HUES48 (cell line): ENCODE measurements at regions not wholly inside any gene's neighbourhood (a gene's known extent, or its start where the extent isn't known, plus 50 kb on each side); places are given as distances from the start of the nearest gene placed in this dataset.

ENCODE experiments used
- H3K27ac ChIP-seq: one replicate; pipeline ENCODE4 v1.7.0; 2013; ENCODE audit warnings: low read depth, low read length, inconsistent platforms
- H3K27me3 ChIP-seq: 2 replicates; pipeline ENCODE4 v1.6.1; 2013; ENCODE audit warnings: mild to moderate bottlenecking, low read length; ENCODE audit not compliant: control insufficient read depth, insufficient read depth
- H3K36me3 ChIP-seq: 2 replicates; pipeline ENCODE4 v1.6.1; 2013; ENCODE audit warnings: low read length; ENCODE audit not compliant: control insufficient read depth, insufficient read depth
- H3K4me1 ChIP-seq: 2 replicates; pipeline ENCODE4 v1.6.1; 2013; ENCODE audit warnings: mild to moderate bottlenecking, low read length; ENCODE audit not compliant: control insufficient read depth, insufficient read depth
- H3K4me3 ChIP-seq: 2 replicates; pipeline ENCODE4 v1.5.1; 2013; ENCODE audit warnings: mild to moderate bottlenecking, low read depth, low read length
- H3K9ac ChIP-seq: 2 replicates; pipeline ENCODE4 v1.6.1; 2013; ENCODE audit warnings: mild to moderate bottlenecking, low read depth, low read length, moderate library complexity
- H3K9me3 ChIP-seq: 2 replicates; pipeline ENCODE4 v1.6.1; 2013; ENCODE audit warnings: low read length; ENCODE audit not compliant: control insufficient read depth, insufficient read depth

DNA sequence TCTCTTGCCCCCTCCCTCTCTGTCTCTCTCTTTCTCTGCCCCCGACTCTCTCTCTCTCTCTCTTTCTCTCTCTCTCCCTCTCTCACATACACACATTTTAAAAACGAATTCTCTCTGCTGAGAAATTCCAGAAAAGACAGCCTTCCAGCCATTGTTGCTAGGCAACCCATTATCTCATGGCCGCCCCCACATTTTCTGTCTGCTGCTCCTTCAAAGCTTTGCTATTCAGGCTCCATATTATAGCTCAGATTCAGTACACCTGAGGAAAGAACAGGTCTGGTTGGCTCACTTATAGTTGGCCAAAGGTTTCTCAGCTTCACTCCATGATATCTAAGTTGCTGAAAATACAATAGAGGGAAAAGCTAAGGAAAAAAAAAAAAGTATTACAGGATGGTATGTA lies 174.4 kb upstream of the RADX start:
- Histone ChIP-seq H3K4me1 (no peaks in the 10 kb centered on the region), H3K9ac (no peak overlapping the region), H3K27ac (no peak overlapping the region), H3K9me3 (no peaks in the 10 kb centered on the region), H3K27me3 (no peaks in the 10 kb centered on the region), H3K36me3 (no peaks in the 10 kb centered on the region), H3K4me3 (no peak overlapping the region)

DNA sequence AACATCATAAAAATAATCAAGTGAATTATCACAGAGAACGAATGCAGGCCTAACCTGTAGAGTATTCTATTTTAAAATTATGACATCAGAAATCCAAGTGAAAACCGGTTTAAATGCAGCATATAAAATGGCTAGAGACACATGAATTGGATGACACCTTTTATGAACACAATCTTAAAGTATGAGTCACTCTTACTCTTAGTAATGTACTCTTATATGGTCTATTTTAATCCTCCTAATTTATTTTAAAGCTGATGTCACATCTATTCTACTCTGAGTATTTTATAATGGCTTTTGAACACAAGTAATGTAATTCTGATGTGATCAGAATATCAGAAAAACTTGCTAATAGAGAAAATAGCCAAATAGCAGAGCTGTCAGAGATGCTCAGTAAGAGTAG lies 161.4 kb upstream of the RADX start:
- Histone ChIP-seq H3K4me1 (no peaks in the 10 kb centered on the region), H3K27ac (no peak overlapping the region), H3K36me3 (no peaks in the 10 kb centered on the region), H3K4me3 (no peak overlapping the region), H3K27me3 (peaks cover 4% of the 10 kb centered on the region; the same call in 1 of the 2 replicates), H3K9me3 (0 out of 2 replicates have a peak, but pooled peaks cover 2% of the 10 kb centered on the region), H3K9ac (no peak overlapping the region)

DNA sequence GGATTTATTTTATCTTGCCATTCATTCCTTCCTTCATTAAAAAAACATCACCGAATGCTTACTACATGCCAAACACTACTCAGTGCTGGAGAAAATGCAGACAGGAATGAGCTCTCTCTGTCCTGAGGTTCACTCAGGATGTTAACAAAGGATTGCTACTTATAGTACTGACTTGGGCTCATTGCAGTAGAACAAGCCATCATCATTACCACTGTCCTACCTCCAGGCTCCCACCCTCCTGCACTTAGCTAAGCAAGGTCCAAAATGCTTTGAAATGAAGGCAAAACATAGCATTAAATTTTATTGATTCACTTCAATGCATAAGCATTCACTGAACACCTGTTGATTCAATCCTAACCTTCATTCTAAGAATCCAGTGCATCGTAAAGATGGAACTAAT lies 159.8 kb upstream of the RADX start:
- Histone ChIP-seq H3K36me3 (no peaks in the 10 kb centered on the region), H3K9ac (no peak overlapping the region), H3K27ac (no peak overlapping the region), H3K9me3 (0 out of 2 replicates have a peak, but pooled peaks cover 2% of the 10 kb centered on the region), H3K4me3 (no peak overlapping the region), H3K27me3 (no peaks in the 10 kb centered on the region), H3K4me1 (no peaks in the 10 kb centered on the region)

DNA sequence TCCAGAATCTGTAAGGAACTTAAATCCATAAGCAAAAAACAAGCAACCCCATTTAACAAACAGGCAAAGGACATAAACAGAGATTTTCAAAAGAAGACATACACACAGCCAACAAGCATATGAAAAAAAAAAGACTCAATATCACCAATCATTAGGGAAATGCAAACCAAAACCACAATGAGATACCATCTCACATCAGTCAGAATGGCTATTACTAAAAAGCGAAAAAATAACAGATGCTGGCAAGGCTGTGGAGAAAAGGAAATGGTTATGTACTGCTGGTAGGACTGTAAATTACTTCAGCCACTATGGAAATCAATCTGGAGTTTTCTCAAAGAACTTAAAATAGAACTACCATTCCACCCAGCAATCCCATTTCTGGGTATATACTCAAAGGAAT lies 156.8 kb upstream of the RADX start:
- Histone ChIP-seq H3K27me3 (no peaks in the 10 kb centered on the region), H3K4me1 (no peaks in the 10 kb centered on the region), H3K9ac (no peak overlapping the region)

DNA sequence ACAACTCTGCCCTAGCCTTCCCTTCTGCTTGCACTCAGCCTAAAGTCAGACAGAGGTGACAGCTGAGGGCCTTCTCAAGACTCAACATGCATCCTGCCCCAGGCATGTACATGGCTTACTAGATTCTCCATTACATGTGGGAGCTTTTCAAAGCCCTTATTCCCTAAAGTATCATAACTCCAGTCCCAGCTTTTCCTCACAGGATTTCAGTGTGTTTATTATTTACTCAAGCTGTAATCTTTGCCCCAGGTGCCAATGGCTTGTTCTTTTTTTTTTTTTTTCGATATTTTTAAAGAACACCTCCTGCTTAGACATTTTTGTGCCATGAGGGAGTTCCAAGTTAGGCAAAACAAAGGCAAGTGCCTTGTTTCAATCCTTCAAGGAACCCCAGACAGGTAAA lies 154.0 kb upstream of the RADX start:
- no peak overlapping the region for H3K9ac ChIP-seq
- no peaks in the 10 kb centered on the region for H3K4me1 ChIP-seq
- no peak overlapping the region for H3K4me3 ChIP-seq
- H3K36me3 ChIP-seq, result no peaks in the 10 kb centered on the region
- no peak overlapping the region for H3K27ac ChIP-seq
- no peaks in the 10 kb centered on the region for H3K9me3 ChIP-seq
- no peaks in the 10 kb centered on the region for H3K27me3 ChIP-seq

More for the DNA sequence above, 156.8 kb upstream of the RADX start:
- H3K4me3 ChIP-seq, result no peak overlapping the region
- H3K36me3 ChIP-seq, result no peaks in the 10 kb centered on the region
- no peak overlapping the region for H3K27ac ChIP-seq
- 0 out of 2 replicates have a peak, but pooled peaks cover 2% of the 10 kb centered on the region for H3K9me3 ChIP-seq

DNA sequence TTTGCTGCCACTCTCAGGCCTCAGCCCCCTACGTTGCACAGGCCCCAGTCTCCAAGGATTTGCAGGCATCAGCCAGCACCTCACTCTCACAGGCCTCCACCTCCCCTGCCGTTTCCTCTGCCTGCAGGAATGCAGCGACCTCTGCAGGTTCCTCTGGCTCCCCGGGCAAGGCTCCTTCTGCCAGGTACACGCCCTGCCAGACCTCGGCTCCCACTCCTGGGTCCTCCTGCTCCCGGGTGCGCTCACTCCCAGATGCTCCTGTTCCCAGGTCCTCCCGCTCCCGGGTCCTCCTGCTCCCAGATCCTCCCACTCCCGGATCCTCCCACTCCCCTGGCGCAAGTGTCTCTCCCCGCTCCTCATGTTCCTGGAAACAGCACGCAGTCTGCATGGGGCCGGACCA lies 144.4 kb upstream of the RADX start:
- peaks cover 5% of the 10 kb centered on the region; the same call in 1 of the 2 replicates for H3K27me3 ChIP-seq
- peaks cover 5% of the 10 kb centered on the region; the same call in 1 of the 2 replicates for H3K9me3 ChIP-seq
- H3K9ac ChIP-seq, result no peak overlapping the region
- H3K36me3 ChIP-seq, result no peaks in the 10 kb centered on the region
- no peaks in the 10 kb centered on the region for H3K4me1 ChIP-seq
- H3K27ac ChIP-seq, result no peak overlapping the region
- no peak overlapping the region for H3K4me3 ChIP-seq

DNA sequence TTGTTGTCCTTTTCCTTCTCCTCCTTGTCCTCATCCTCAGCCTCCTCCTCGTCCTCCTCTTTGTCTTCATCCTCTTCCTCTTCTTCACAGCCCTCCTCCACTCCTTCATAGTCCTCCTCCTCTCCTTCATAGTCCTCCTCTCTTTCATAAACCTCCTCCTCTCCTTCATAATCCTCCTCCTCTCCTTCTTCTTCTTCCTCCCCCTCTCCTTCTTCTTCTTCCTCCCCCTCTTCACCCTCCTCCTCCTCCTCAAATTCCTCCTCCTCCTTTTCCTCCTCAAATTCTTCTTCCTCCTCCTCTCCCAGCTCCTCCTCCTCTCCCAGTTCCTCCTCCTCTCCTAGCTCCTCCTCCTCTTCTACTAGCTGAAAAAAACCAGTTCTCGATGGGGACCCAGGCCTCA lies 143.8 kb upstream of the RADX start:
- Histone ChIP-seq H3K27ac (no peak overlapping the region), H3K9ac (no peak overlapping the region), H3K9me3 (peaks cover 5% of the 10 kb centered on the region; the same call in 1 of the 2 replicates), H3K36me3 (no peaks in the 10 kb centered on the region), H3K4me1 (no peaks in the 10 kb centered on the region), H3K27me3 (peaks cover 5% of the 10 kb centered on the region; the same call in 1 of the 2 replicates), H3K4me3 (no peak overlapping the region)

DNA sequence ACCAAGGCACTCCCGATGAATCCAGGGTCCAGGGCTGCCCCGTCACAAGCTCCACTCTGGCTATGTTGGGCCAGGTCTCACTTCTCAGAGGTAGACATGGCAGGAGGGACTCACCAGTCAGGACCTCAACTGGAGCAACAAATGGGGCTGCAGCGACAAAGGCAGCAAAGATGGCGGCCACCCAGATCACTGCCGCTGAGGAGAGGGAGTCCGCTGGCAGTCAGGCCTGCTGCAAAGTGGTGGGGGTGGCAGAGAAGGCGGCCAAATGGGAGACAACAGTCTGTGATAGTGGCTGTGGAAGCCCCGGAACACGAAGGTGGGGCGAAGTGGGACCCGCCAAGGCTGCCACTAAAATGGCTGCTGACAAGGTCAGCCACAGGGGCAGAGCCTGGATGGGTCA lies 143.3 kb upstream of the RADX start:
- Histone ChIP-seq H3K9ac (no peak overlapping the region), H3K27me3 (peaks cover 5% of the 10 kb centered on the region; the same call in 1 of the 2 replicates), H3K9me3 (peaks cover 5% of the 10 kb centered on the region; the same call in 1 of the 2 replicates), H3K4me3 (no peak overlapping the region), H3K27ac (no peak overlapping the region), H3K4me1 (no peaks in the 10 kb centered on the region), H3K36me3 (no peaks in the 10 kb centered on the region)

DNA sequence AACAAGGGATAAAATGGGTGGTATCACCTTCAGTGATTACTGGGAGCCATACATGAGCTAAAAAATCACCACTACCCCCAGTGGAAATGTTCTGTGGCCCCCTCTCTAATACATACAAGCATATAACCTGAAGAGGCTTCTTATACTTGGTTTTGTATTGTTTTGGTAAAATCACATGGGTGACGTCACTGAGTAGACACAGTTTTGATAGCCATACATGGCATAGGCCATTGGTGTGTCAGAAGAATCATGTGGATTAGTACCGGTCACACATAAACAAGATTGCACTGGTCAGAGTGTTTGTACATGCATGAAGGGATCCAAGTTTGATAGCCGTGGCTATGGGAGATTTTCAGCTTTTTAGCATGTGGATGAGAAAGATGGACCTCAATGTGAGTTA lies 131.9 kb upstream of the RADX start:
- 0 out of 2 replicates have a peak, but pooled peaks cover 7% of the 10 kb centered on the region for H3K27me3 ChIP-seq
- H3K9ac ChIP-seq, result no peak overlapping the region
- H3K4me1 ChIP-seq, result no peaks in the 10 kb centered on the region; the same call in 1 of the 2 replicates
- H3K36me3 ChIP-seq, result no peaks in the 10 kb centered on the region
- H3K4me3 ChIP-seq, result no peak overlapping the region
- H3K9me3 ChIP-seq, result no peaks in the 10 kb centered on the region
- no peak overlapping the region for H3K27ac ChIP-seq

DNA sequence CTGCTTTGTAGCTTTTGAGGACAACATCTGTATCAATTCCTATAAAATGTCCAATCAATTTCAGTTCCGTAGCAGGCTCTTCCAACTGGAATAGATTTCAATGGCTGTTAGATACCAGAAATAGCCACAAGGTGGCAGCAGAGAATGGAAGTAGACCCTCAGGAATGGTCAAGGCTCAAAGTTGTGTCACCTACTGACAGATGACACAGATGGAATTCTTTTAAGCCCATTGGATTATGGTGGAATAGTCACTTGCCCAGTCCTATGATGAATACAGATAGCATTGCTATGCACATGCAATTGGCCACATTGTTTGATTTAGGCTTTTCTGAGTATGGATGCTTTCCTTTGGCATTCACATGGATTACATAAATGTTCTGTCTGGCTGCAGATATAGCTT lies 130.4 kb upstream of the RADX start:
- Histone ChIP-seq H3K4me3 (no peak overlapping the region), H3K36me3 (no peaks in the 10 kb centered on the region), H3K9me3 (no peaks in the 10 kb centered on the region), H3K4me1 (no peaks in the 10 kb centered on the region; the same call in 1 of the 2 replicates), H3K27me3 (0 out of 2 replicates have a peak, but pooled peaks cover 7% of the 10 kb centered on the region), H3K9ac (no peak overlapping the region), H3K27ac (no peak overlapping the region)

DNA sequence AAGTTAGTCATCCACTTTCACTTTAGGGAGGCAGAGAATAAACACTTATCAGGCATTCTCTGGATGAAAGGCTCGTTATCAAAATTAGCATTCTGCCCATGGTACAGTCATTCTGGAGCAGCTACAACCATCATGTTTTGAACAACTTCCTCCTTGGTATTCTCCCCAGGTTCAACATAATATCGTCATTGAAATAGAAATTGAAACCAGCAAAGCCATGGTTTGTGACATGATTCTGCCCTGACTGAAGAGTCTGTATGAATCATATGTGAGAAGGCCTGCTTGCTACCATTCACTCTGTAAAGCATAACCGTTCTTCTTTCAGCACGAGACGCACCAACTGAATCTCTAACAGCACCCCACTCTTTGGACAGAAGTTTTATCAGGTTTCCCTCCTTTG lies 127.5 kb upstream of the RADX start:
- no peak overlapping the region for H3K9ac ChIP-seq
- H3K4me3 ChIP-seq, result no peak overlapping the region
- 0 out of 2 replicates have a peak, but pooled peaks cover 7% of the 10 kb centered on the region for H3K27me3 ChIP-seq
- no peaks in the 10 kb centered on the region for H3K36me3 ChIP-seq
- H3K4me1 ChIP-seq, result no peaks in the 10 kb centered on the region; the same call in 1 of the 2 replicates
- H3K27ac ChIP-seq, result no peak overlapping the region
- no peaks in the 10 kb centered on the region for H3K9me3 ChIP-seq
